GDM1 (cell line): ENCODE measurements at regions not wholly inside any gene's neighbourhood (a gene's known extent, or its start where the extent isn't known, plus 50 kb on each side); places are given as distances from the start of the nearest gene placed in this dataset.

Experiments
- DNase-seq: peaks from one replicate; lab custom pipeline; 2025; lab: John Stamatoyannopoulos, UW

DNA sequence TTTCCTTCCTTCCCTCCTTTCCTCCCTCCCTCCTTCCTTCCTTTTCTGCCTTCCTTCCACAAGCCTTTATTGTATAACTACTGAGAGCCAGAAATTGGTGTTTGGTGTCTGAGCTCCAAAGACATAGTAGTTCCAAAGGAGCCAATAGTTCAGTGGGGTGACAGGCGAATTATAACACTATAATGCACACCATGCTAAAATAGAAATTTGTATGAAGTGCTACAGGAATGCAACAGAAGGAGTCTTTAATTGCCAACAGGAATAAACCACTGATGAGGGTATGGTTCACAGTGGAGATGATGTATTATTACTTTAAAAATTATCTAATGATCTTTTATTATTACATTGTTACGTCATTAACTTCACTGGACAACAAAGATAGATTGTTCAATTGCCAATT, 158.8 kb upstream of the SP8 start:
- no peak for DNase-seq

GRCh38 chr7:20952916-20953315, 166.2 kb upstream of the SP8 start:
- no peak for DNase-seq

GRCh38 chr7:20954711-20955619, 168.3 kb upstream of the SP8 start:
- DNase-seq, result no peak

DNA sequence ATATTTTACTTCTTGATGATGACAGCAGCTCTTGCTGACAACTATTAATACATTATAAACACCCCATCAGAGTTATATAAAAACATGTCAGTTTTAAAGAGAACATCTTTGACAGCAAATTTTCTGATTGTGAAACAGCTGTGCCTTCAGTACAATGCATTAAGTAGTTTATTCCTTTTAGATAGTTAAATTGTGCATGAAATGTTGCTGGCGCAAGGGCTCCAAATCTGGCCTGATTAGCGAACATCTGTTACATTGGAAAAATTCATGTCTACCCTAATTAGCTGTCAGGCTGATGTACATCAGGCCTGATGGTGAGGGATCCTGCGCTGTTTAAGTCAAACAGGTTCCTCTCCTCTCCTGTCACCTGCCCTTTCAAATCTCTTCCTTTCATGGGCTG, 171.9 kb upstream of the SP8 start:
- DNase-seq, result no peak

DNA sequence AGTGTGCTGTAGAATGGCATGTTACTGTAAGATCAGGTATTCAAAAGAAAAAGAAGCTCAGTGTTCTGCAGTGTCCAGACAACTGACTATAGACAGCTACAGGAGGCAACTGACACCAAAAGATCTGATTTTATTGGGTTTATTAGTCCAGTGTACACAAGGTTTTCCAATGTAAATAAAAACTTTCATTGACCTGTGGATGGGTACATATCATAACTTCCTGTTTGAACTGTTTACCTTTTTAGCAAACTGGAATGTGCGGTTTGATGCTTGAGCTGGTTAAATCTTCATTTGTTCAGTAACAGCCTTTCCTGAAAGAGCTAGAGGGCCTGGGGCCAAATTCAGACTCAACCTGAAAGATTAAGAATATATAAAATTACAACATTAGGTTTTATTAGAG, 172.6 kb upstream of the SP8 start:
- DNase-seq, result no peak

GRCh38 chr7:20963556-20964280, 177.0 kb upstream of the SP8 start:
- no peak for DNase-seq

DNA sequence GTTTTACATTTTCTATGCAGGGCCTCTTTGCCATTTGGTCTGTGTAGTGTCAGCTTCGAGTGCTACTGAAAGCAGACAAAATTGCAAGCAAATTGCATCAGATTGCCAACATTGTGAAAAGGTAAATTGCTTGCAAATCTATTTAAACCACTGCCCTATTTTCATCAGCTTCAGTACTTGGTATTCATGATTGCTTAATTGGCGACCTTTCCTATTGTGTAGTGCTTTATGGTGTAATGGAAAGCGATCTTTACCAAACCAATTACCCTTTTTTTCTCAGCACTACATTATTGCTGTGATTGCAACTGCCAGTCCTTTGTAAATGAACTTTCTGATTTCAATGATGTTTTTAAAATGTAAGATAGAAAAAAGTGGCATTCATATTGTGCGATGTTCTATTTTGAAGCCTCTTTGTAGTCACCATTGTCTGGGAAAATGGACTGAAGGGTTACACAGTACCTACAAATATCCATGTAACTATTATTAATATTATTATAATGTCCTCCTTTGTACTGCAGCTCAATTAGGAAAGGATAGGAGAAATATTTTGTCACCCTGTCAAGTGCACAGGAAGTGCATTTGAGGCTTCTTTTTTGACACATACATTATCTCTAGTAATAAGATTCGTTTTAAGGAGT, 177.7 kb upstream of the SP8 start:
- no peak for DNase-seq

DNA sequence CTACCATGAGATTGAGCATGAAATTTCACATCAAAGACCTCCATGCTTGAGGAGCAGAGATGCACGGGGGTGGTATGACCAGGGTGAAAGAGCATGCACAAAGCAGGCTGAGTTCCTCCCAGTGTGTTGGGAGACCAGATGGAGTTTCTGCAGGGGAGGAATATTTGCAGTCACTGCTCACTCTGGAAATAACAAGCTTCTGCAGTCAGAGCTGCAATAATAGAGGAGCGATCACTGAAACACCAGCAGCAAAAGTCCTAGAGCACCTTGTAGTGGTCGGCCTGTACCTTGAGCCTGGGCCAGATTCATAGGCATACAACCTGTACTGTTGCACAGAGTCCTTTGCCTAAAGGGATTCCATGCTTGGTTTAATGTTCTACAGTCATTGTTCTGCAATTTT, 184.5 kb upstream of the SP8 start:
- DNase-seq, result no peak

DNA sequence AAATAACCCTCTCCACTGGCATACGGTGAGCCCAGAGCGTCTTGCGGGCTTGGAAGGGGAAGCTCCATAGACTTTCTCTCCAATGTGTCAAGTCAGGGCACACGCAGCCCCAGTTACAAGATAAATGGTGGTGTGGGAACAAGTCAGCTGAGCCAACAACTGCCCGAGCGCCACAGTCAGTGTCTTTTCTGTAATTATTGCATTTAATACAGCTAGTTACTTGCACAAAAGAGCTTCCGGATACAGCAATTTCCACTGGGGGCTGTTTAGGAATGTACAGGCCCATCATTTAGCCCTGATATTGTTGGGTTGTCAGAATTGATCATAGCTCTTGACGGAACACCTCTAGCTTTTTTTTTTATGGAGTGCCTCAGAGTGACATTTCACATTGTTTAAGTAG, 193.5 kb upstream of the SP8 start:
- no peak for DNase-seq

GRCh38 chr7:20980668-20981264, 194.1 kb upstream of the SP8 start:
- DNase-seq, result no peak

- DNase-seq, result no peak
Measured at GRCh38 chr7:20988340-20988739, 201.7 kb upstream of the SP8 start.

- DNase-seq, result no peak
Measured at GRCh38 chr7:20991544-20991943, 204.9 kb upstream of the SP8 start.

DNA sequence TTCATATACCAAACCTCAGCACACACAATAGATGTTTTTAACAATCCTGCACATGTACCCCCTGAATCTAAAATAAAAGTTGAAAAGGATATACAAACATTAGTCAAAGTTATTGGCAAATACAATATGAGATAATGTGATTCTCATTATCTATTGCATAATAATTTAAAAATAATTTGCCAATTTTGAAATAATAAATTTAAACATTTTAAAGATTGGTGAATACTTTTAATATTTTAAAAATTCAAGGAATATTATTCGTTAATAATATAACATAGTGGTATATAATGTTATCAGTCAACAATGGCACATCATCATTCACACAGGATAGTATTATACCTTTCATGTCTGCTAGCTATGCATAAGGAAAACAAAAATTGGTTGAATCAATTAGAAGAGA, 207.0 kb upstream of the SP8 start:
- no peak for DNase-seq

DNA sequence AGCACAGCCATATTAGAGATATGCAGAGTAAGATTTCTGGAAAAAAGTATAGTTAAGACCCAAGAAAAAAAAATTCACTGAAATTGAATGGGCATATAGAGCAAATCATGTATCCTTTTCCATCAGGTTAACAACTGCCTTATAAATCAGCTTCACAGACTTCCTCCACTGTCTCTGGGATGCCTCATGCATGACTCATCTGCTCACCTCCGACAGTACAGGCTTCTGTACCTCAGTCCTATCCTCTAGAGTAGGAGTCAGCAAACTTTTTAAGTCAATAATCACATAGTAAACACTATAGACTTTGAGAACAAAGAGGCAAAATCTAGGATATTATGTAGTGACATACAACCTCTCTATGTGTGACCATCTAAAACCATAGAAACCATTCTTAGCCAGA, 211.6 kb upstream of the SP8 start:
- DNase-seq, result no peak

GRCh38 chr7:21011153-21011552, 224.5 kb upstream of the SP8 start:
- no peak for DNase-seq

- DNase-seq, result no peak
Measured at GRCh38 chr7:21013765-21014539, 227.3 kb upstream of the SP8 start.

DNA sequence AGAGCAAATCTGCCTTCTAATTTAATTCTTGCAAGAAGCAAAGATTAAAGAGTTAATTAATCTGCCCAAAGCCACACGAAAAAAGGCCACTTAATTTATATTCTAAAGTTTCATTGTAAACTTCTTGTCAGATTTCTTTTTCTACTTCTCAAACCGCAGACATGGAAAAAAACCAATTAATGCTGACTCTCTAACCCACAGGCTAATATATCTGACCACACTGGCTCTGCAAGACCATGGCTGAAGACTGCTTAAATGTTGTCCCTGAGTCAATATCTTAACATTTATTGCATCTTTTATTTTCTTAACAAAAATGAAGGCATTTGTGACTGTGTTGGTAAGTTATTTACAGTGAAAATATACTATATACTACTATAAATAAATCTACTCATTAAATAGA, 234.0 kb upstream of the SP8 start:
- DNase-seq, result no peak

DNA sequence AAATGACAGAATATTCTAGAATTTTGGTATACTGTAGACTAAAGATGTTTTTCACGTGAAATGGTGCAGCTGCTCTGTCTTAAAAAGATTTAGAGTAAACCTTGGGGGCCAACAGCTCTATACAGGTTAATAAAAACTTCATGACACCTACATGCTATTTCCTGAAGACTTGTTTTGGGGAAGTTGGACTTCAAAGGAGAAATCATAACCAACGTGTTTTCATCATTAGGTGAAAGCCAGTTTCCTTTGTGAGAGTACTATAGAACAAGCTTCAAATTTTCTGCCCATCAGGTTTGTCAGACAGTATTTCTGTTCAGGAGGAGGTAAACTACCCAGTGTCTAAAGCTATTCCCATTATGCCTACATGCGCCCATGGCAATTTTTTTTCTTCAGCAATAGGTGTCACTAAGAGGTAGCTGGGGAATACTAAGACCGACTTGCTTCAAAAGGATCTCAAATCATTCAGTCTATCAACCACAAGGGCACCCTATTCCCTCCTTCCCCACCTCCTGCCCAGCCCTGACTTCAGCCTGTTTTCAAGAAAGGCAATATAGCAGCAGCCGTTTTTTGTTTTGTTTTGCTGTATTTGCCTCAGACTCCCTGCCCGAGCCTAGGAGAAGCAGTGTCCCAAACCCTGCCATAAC, 237.3 kb upstream of the SP8 start:
- no peak for DNase-seq

DNA sequence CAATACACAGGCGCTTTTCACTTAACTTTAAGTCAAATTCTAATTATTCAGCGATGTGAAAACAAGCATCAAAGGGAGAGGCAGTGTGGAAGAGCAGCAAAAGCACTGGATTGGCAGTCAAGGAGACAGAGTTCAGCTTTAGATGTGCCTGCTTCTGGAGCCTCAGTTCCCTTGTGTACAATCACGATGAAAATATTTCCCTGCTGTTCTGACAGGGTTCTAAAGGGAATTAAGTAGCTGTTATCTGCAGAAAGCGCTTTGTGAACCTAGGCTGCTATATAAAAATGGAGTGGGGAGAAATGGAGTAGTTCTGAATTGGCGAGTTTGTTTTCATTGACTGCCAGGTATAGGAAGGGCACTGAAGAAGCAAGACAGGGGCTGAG, 237.8 kb upstream of the SP8 start:
- no peak for DNase-seq

DNA sequence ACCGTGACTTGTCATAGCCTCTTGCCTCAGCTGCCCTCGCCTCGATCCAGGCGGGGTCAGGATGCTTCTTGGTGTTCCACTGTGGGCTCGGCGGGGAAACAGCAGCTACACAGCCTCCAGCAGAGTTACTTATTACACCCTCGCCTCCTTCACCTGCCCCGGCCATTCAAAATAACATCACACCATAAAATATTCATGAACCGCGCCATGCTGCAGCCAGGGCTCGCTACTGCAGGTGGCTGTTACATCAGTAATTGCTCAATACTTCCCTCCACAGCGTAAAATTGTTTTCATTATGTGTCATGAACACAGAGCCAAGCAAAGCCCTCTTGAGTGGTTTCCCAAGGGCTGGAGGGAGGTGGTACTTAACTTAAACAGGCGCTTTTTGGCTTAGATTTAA, 241.5 kb upstream of the SP8 start:
- DNase-seq, result no peak

GRCh38 chr7:21028599-21028998, 241.9 kb upstream of the SP8 start:
- no peak for DNase-seq
